GM19351 (cell line): ENCODE measurements at regions not wholly inside any gene's neighbourhood (a gene's known extent, or its start where the extent isn't known, plus 50 kb on each side); places are given as distances from the start of the nearest gene placed in this dataset.
"Not testable (repeated sequence)": the region's sequence is repeated elsewhere in the genome, so short reads cannot be mapped to it uniquely, and the experiment has no call there.

Source experiments
- ATAC-seq: cut with Tn5 transposase; IDR thresholded peaks from one replicate; pipeline ENCODE4 v1.9.1; 2021; ENCODE audit warnings: mild to moderate bottlenecking, moderate library complexity; ENCODE audit not compliant: unreplicated experiment

DNA sequence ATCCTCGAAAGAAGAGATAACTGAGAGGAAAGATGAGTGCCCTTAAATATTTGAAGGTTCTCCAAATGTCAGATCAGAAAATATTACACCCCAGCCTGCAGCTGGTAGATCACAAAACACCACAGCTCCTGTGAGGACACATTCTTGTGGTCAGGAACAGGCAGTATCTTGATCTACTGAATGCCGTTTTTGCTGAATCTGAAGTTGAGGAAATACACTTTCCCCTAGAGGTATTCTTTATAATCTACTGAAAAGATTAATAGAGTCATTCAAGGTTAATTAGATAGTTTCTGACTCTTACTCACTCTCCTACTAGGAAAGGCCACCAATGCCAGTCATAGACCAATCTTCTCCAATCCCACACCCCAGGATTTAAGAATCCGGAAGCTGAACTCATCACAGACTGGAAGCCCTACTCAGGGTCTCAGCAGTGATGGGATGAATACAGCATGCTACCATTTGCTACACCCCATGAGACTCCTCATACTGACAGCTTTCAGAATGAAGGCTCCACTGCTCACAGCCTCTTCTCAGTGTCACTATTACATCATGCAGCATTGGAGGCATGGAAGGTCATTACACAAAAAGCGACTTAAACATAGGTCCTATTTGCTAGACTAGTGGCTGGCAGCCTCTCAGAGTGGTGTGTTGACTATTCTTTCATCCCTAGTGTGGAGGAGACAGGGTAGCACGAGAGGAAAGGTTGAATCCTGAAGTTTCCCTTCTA lies 143.9 kb upstream of the SLC1A3 start:
- ATAC-seq = no peak

DNA sequence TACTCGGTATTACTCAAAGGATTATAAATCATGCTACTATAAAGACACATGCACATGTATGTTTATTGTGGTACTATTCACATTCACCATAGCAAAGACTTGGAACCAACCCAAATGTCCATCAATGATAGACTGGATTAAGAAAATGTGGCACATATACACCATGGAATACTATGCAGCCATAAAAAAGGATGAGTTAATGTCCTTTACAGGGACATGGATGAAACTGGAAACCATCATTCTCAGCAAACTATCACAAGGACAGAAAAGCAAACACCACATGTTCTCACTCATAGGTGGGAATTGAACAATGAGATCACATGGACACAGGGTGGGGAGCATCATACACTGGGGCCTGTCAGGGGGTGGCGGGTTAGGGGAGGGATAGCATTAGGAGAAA lies 130.5 kb upstream of the SLC1A3 start:
- ATAC-seq = not testable (repeated sequence)

DNA sequence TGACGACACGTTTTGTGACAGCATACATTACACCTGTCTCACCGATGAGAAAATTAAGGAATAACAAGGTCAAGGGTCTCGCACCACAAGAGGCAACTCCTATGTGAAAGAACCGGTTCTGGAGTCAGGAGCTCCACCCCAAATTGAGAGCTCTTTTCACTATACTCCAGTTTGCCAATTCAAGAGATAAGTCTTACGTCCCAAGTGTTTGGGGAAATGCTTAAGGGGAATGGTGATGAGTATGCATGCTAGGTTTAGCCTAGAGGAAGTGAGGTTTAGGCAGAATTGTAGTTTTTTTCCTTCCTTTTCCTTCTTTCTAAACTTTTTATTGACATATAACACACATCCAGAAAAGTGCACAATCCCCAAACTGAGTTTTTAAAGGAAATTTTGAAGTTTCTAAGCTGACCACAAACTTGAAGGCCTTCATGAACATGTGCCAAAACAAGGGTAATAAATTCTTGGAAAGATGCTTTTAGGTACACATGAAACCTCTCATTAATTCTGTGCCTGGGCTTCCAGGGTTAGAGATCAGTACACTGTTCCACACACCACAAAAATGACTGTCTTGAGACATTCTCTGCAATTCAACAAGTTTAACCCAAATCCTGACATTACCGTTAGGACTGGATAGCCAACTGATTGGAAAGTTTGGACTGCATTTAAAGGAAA lies 127.6 kb upstream of the SLC1A3 start:
- no peak for ATAC-seq

DNA sequence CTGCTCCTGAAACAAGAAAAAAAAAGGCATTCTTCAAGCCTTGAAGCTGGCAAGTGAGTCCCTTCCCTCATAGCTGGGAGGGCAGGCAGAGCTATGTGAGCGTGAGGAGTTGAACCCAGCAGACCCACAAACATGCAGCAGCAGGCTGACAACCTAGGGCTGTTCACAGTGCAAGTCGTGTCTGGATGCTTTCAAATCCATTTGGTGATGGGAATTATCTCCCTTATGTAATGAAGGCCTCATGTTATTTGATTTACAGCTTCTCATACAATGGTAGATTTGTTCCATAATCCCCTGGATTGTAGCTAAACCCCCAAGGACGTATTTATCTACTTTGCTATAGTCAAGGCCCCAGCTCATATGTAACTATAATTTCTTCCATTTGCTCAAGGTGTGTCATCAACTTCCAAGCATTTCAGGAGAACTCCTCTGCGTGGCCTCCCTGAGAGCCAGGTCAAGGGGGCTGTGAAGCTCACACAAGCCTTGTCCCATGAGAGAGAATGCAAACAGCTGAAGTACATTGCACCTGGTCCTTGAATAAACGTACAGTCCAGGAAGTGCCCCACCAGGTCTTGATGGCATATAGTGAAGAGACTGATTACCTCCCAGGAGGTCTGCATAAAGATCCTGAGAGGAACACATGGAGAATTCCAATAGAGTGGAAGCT lies 124.8 kb upstream of the SLC1A3 start:
- ATAC-seq = no peak

DNA sequence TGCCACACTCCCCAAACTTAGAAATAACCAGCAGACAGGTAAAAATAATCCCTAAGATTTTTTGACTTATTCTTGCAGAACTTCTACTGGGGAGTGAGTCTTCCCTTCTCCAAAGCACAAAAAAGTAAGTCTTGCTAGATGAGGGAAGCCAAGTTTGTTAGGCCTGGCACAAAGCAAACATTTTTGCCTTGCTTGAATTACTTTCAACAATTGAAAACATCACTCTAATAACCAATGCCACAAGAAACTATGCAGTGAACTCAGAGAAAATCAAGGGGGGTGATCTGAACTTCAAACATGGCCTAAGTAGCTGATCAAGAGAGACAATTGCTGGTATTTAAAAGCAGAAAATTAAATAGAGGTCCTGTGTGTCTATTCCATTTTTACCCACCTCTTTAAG lies 123.6 kb upstream of the SLC1A3 start:
- ATAC-seq = no peak

DNA sequence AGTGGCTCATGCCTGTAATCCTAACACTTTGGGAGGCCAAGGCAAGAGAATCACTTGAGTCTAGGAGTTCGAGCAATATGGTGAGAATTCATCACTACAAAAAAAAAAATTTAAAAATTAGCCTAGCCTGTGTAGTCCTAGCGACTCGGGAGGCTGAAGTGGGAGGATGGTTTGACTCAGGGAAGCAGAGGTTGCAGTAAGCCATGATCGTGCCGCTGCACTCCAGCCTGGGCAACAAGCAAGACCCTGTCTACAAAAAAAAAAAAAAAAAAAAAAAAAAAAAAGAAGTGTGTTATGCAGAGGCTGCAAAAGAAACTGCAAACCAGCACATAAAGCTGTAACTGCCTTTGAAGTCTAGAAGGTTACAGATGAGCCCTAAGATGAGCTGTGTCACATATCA lies 116.9 kb upstream of the SLC1A3 start:
- ATAC-seq = no peak

DNA sequence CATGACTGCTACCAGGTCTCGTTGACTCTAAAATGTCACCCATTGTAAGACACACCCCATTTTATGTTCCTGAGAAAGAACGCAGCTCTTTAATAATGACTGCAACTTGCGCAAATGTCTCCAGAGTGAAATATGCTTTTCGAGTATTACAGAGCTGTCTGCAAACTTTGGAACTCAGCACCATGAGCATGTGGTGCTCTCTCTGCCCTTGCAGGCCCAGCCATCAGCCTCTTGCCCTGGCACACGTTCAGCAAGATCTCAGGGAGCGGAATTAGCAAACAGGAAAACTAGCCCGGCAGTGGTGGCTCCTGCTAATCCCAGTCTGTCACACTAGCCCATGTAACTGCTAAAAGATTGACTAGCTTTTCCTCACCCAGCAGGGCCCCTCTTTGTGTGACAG lies 114.5 kb upstream of the SLC1A3 start:
- ATAC-seq = no peak

DNA sequence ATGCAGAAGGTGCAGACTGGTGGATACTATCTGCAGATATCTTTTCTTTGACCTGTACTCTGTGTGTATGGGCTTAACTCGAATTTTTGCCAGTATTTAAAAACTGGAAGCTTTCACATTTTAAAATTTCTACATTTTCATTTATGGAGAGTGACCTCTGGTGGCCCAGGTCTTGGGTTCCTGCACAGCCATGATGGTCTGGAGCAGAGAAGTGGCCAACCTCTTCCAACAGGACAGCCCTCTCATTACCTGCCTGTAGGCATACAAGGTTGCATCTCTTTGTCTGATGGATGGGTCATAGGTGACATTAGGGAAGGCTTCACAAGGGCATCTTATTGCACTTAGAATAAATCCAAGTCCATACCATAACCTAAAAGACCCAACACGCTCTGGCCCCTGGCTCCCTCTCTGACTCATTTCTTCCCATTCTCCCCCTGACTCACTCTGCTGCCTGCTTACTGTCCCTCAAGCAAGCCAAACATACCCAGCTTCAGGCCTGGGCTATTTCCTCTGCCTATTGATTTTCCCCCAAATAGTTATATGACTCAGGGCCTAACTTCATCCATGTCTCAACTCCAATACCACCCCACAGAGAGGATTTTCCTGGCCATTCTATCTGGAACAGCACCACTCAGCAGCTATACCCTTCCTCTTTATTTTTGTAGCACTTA lies 113.3 kb upstream of the SLC1A3 start:
- no peak for ATAC-seq

DNA sequence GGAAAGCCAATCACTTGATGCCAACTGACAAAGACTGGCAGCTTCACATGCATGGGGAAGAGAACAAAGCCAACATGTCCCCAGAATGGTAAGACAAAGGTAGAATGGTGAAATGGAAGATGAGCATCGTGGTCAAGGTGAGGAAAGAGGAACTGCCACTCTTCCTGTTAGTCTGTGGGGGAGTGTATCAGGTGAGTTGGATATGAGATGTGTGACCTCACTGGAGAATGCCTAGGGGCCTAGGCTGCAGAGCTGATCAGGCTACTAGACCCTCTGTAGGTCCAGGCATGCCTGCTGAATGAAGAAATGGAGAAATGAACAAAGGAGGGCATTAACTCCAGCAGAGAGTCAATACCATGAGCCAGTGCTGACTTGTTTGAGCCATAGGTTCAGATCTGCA lies 112.4 kb upstream of the SLC1A3 start:
- ATAC-seq = no peak

DNA sequence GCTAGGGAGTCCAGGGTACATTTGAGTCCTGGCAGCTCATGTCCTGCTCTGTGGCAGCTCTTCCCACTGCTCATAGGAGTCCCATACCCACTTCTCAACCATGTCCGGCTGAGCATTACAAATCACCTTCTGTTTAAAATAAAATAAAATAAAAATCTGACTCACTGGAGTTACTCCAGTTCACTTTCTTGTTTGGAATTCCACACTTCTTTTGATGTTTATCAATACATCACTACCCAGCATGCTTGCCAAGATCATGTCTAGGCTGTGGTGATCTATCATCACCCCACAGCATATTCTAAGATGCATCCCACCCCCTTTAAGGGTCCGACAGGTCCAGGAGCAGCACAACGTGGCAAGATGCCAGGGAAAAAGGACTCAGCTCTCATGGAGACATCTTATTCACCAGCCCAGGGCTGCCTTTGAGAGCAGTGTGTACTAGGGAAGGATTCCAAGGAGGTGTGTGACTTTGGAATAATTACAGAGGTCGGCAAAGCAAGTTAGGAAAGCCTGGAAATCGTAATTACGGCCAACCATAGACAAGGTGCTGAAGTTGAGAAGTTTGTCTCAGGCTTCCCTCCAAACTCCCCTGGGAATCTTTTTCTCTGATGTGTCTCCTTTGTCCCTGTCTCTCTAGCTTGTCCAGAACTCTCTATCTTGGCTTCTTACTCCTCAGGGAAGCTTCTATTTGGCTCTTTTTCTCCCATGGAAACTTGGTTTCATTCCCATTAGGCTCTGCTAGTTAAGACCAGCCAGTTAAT lies 111.4 kb upstream of the SLC1A3 start:
- no peak for ATAC-seq

DNA sequence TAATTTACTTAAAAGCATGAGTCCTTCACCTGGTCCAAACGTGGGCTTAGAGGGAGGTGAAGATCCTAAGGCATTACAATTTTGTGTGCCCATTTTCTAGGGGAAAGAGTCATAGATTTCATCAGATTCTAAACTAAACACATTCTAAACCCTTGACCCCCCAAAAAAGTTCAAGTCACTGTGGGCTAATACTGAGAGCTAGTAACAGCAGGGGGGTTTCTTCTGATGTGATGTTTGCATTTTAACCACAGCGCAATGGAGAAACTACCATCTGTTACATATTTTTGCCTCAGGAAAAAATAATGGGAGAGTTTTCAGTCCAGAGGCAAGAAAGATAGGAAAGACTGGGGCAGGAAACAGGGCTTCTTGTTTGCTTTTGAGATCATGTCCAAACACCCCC lies 110.8 kb upstream of the SLC1A3 start:
- no peak for ATAC-seq

DNA sequence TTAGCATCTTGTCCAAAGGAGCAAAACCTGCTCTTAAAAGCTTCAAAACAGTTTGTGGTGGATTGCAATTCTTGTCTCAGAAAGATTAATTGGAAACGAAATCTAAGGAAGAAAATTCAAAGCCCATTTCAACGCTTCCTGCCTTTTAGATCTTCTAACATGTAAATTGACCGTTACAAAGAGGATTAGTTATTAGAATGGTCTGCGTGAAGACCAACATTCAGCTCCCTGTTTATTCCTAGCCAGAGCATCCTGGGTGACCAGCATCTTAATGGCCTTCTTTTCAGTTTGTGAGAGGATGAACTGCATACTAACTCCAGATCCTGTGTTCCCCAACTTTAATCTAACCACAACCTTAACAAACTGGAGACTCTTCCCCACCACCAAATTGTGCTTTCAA lies 109.9 kb upstream of the SLC1A3 start:
- no peak for ATAC-seq

DNA sequence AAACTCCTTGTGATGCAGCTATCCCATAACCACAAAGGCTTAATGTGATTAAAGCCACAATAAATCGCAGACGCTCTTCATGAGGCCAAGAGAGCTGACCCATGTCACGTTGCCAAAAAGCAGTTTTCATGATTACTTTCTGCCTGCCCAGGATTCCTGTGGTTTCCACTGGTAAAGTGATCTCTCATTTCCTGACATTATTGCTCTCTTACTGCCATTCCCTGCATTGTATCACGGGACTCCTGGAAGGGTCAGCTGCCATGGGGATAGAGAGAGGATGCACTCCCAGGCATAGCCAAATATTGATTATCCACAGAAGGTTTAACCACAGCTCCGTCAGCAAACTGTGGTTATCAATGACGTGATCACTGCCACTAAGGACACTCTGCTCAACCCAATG lies 103.8 kb upstream of the SLC1A3 start:
- no peak for ATAC-seq

DNA sequence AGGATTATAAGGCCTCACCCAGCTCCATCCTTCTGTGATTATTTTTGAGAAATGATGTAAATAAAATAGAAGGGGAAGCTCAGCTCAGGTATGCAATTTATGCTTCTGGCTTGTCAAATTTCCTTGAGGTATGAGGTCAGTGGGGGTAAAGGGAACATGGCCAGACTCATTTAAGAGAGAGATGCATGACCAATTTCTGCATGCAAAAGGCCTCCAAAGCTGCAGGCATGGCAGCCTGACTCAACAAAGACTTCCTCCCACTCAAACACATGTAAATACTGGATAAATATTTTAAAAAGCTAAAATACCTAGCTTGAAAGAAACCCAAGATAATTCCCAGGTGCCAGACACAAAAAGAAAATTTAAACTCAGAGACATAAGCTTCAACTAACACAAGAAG lies 101.4 kb upstream of the SLC1A3 start:
- ATAC-seq = no peak

DNA sequence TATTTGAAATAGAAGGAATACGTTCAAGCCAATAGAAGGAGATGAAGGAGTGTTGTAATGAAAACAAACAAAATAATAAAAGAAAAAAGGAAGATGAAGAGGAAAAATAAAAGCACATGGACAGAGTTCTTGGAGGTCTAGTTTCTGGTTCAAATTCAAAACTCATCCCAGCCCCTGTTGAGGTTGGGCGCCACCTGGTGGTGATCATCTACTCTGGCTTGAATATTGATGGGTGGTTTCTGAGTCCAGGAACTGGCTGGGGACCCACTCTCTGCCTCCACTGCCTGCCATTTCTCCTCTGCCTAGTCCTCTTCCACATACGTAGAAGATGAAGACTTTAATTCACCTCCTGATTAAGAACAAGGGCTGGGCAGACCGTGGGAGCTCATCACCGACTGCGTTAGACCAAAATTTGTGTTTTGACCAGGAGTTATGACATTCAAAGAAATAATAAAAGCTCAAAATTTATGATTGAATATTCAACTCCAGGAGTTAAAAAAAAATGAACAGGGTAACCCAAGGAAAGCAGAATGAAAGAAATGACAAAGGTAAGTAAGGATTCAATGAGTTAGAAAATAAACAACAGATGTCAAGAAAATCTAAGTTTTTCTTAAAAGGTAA lies 99.0 kb upstream of the SLC1A3 start:
- ATAC-seq = peak; percentile 75

DNA sequence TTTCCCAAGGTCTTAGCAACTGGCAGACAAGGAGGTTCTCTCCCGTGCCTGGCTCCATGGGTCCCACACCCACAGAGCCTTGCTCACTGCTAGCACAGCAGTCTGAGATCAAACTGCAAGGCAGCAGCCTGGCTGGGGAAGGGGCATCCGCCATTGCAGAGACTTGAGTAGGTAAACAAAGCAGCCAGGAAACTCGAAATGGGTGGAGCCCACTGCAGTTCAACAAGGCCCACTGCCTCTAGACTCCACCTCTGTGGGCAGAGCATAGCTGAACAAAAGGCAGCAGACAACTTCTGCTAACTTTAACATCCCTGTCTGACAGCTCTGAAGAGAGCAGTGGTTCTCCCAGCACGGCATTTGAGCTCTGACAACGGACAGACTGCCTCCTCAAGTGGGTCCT lies 98.1 kb upstream of the SLC1A3 start:
- not testable (repeated sequence) for ATAC-seq

DNA sequence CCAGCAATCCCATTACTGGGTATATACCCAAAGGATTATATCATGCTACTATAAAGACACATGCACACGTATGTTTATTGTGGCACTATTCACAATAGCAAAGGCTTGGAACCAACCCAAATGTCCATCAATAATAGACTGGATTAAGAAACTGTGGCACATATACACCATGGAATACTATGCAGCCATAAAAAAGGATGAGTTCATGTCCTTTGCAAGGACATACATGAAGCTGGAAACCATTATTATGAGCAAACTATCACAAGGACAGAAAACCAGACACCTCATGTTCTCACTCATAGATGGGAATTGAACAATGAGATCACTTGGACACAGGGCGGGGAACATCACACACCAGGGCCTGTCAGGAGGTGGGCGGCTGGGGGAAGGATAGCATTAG lies 92.8 kb upstream of the SLC1A3 start:
- ATAC-seq = not testable (repeated sequence)

DNA sequence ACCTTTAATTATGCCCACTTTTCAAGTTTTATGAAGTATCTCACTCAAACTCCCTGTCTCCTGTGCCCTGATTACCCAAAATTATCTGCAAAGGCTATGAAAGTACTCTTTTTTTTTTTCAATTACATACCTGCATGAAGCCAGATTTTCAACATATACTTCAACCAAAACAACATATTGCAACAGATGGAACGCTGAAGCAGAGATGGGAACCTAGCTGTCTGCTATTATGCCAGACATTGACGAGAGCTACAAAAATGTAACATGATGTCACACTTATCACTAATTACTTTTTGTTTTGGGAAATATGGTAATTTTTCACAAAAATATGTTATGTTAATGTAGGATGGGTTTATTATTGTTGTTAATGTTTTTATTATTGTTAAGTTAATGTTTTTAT lies 86.5 kb upstream of the SLC1A3 start:
- ATAC-seq = no peak

DNA sequence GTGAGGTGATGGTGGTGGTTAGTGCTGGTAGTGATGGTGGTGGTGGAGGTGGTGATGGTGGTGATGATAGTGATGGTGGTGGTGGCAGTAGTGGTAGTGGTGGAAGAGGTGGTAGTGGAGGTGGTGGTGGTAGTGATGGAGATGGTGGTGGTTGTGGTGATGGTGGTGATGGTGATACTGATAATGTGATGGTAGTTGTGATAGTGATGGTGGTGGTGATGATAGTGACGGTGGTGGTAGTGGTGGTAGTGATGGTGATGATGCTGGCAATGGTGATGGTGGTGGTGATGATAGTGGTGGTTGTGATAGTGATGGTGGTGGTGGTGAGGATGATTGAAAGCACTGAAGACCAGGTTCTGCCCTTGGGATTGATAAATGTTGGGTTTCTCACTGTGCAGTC lies 85.2 kb upstream of the SLC1A3 start:
- no peak for ATAC-seq
